DND-41 (cell line): ENCODE measurements at regions not wholly inside any gene's neighbourhood (a gene's known extent, or its start where the extent isn't known, plus 50 kb on each side); places are given as distances from the start of the nearest gene placed in this dataset.

Source experiments
- ATAC-seq: fragments of 200-7000 bp; cut with Tn5 transposase; 3 replicates; pipeline ENCODE4 v1.9.1; 2021; ENCODE audit warnings: low read depth; ENCODE audit not compliant: insufficient read depth
- DNase-seq: peaks from one replicate; pipeline ENCODE4 v3.0.0-alpha.2; 2020
- H2AFZ ChIP-seq: 2 replicates; pipeline ENCODE4 v1.6.0; 2012; ENCODE audit warnings: low read depth, low read length
- H3K27ac ChIP-seq: 2 replicates; pipeline ENCODE4 v1.5.1; 2012; ENCODE audit warnings: low read length, inconsistent platforms
- H3K27me3 ChIP-seq: fragments of 200-600 bp; sonication (generic); 2 replicates; pipeline ENCODE4 v1.6.0; 2012; ENCODE audit warnings: low read length, mild to moderate bottlenecking, inconsistent platforms; ENCODE audit not compliant: insufficient read depth, poor library complexity
- H3K36me3 ChIP-seq: 2 replicates; pipeline ENCODE4 v1.5.1; 2012; ENCODE audit warnings: low read length, inconsistent platforms; ENCODE audit not compliant: insufficient read depth
- H3K4me1 ChIP-seq: 2 replicates; pipeline ENCODE4 v1.5.1; 2012; ENCODE audit warnings: mild to moderate bottlenecking, low read length; ENCODE audit not compliant: insufficient read depth
- H3K4me2 ChIP-seq: 2 replicates; pipeline ENCODE4 v1.6.0; 2012; ENCODE audit warnings: mild to moderate bottlenecking, moderate library complexity, low read length, inconsistent platforms; ENCODE audit not compliant: insufficient read depth
- H3K4me3 ChIP-seq, 2 experiments: fragments of 200-600 bp in 1 of 2; shearing (Covaris generic) in 1 of 2; 2 replicates each; pipeline ENCODE4 v1.5.1; 2012 to 2016; ENCODE audit warnings: inconsistent platforms in 2 of 2, low read length in 2 of 2, mild to moderate bottlenecking in 2 of 2, low read depth in 1 of 2, moderate library complexity in 1 of 2
- H3K79me2 ChIP-seq: 2 replicates; pipeline ENCODE4 v1.6.0; 2012; ENCODE audit warnings: low read length, inconsistent platforms; ENCODE audit not compliant: insufficient read depth
- H3K9ac ChIP-seq: 2 replicates; pipeline ENCODE4 v1.6.0; 2012; ENCODE audit warnings: low read depth, mild to moderate bottlenecking, inconsistent platforms, low read length, moderate library complexity
- H3K9me3 ChIP-seq: 2 replicates; pipeline ENCODE4 v1.5.1; 2012; ENCODE audit warnings: low read length, moderate library complexity, mild to moderate bottlenecking, inconsistent platforms; ENCODE audit not compliant: insufficient read depth, severe bottlenecking
- H4K20me1 ChIP-seq: 2 replicates; pipeline ENCODE4 v1.6.0; 2012; ENCODE audit warnings: low read length; ENCODE audit not compliant: insufficient read depth
- EZH2 ChIP-seq: IDR thresholded peaks from 3 replicates; pipeline ENCODE4 v1.6.1; 2012; ENCODE audit warnings: borderline replicate concordance, low read depth, mild to moderate bottlenecking, moderate library complexity, low read length, inconsistent platforms; ENCODE audit not compliant: severe bottlenecking
- TF ChIP-seq, protein P1 (sequence below): IDR thresholded peaks from 2 replicates; pipeline ENCODE4 v1.5.1; 2012; ENCODE audit warnings: borderline replicate concordance, low read length, moderate library complexity, mild to moderate bottlenecking; ENCODE audit not compliant: poor library complexity, severe bottlenecking; ENCODE audit errors: extremely low read depth

DNA sequence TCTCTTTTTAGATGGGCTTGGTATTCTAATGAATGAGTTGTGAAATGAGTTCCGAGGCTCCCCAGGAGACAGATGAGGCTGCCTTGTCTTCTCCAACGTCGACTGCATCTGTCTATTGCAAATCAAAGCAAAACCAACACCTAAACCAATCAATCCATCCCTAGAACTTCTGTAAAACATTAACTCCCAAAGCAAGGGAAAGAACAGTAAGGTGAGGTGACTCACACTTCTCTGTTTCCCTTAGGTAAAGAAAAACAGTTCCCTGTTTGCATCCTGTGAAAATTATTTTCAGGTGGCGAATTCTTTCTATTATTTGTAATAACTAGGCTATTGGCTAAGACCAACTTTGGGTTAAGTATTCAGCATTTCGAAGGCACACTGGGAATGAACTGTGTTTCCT is 249.4 kb downstream of the EPHA4 start:
- Histone ChIP-seq H3K36me3 (no peaks in the 10 kb centered on the region), H3K4me1 (no peaks in the 10 kb centered on the region), H3K27me3 (no peaks in the 10 kb centered on the region), H3K4me3 (no peak overlapping the region), H2AFZ (no peak overlapping the region), H3K27ac (no peak overlapping the region), H3K4me2 (no peak overlapping the region), H3K9ac (no peak overlapping the region), H3K9me3 (no peaks in the 10 kb centered on the region), H4K20me1 (no peaks in the 10 kb centered on the region), H3K79me2 (no peaks in the 10 kb centered on the region)
- no peak for DNase-seq
- ATAC-seq: no peak
- no peak for TF ChIP-seq EZH2

DNA sequence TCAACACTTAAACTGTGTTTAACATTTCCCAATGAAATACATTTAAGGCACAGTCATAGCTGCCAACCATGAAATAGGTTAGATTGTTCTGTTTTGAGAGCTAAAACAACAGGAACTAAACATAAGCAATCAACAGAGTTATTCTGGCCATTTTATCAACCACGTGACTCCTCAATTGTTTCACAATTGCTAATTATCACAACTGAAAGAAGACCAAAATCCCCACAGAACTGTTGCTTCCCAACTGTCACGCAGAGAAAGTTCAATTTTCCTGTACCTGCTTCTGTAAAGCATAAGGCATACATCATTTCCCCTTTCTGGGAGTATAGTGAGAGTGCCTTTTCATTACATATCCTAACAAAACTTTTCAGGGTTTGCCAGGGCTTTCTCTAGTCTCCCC is 248.6 kb downstream of the EPHA4 start:
- Histone ChIP-seq H2AFZ (no peak overlapping the region), H4K20me1 (no peaks in the 10 kb centered on the region), H3K4me2 (no peak overlapping the region), H3K27ac (no peak overlapping the region), H3K4me1 (no peaks in the 10 kb centered on the region), H3K4me3 (no peak overlapping the region), H3K9me3 (no peaks in the 10 kb centered on the region), H3K79me2 (no peaks in the 10 kb centered on the region), H3K27me3 (no peaks in the 10 kb centered on the region), H3K36me3 (no peaks in the 10 kb centered on the region), H3K9ac (no peak overlapping the region)
- DNase-seq: no peak
- TF ChIP-seq, protein P1, sequence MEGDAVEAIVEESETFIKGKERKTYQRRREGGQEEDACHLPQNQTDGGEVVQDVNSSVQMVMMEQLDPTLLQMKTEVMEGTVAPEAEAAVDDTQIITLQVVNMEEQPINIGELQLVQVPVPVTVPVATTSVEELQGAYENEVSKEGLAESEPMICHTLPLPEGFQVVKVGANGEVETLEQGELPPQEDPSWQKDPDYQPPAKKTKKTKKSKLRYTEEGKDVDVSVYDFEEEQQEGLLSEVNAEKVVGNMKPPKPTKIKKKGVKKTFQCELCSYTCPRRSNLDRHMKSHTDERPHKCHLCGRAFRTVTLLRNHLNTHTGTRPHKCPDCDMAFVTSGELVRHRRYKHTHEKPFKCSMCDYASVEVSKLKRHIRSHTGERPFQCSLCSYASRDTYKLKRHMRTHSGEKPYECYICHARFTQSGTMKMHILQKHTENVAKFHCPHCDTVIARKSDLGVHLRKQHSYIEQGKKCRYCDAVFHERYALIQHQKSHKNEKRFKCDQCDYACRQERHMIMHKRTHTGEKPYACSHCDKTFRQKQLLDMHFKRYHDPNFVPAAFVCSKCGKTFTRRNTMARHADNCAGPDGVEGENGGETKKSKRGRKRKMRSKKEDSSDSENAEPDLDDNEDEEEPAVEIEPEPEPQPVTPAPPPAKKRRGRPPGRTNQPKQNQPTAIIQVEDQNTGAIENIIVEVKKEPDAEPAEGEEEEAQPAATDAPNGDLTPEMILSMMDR: no peak
- no peak for TF ChIP-seq EZH2
- ATAC-seq: no peak

GRCh38 chr2:221330436-221330835 is 241.7 kb downstream of the EPHA4 start:
- H4K20me1 ChIP-seq: no peaks in the 10 kb centered on the region

DNA sequence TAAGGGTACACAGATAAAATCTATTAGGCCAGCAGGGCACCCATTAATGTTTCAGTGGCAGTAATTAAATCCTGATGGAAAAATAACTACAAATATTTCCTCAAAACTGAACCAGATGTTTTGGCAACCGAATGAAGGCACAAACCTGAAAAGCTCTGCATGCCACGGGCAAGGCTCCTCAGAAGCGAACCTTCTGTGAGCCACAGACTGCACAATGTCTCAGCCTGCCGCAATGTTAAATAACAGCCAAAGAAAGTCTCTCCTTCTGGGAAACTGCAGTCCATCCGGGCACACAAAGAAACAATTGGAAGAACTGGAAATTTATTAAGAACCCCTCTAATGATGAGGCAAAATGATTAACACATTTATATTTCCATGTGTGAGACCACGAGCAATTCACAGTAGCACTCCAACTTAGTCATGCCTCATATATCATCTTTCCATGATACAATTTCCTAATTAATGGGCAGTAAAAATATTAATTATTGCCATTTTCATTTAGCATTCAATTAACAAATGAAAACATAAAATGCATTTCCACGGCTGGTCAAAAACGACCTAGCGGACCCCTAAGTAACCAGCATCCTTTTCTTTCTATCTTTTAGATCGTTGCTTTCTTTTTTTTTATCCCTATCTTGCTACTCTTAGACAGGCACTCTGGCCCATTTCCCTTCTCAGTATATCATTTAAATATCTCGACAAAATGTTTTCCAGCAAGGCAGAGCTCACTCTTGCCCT is 237.5 kb downstream of the EPHA4 start:
- no peaks in the 10 kb centered on the region for H3K36me3 ChIP-seq
- no peaks in the 10 kb centered on the region for H3K79me2 ChIP-seq
- no peaks in the 10 kb centered on the region for H3K9me3 ChIP-seq
- no peaks in the 10 kb centered on the region for H3K4me1 ChIP-seq
- no peak for ATAC-seq
- TF ChIP-seq, protein P1: no peak
- TF ChIP-seq EZH2: no peak
- H3K4me3 ChIP-seq: no peak overlapping the region
- H3K9ac ChIP-seq: no peak overlapping the region
- no peak overlapping the region for H3K4me2 ChIP-seq
- no peak overlapping the region for H3K27ac ChIP-seq
- no peak overlapping the region for H2AFZ ChIP-seq
- no peak for DNase-seq
- H3K27me3 ChIP-seq: no peaks in the 10 kb centered on the region
- no peaks in the 10 kb centered on the region for H4K20me1 ChIP-seq

More at GRCh38 chr2:221330436-221330835, 241.7 kb downstream of the EPHA4 start:
- Histone ChIP-seq H3K9me3 (no peaks in the 10 kb centered on the region), H3K9ac (no peak overlapping the region), H3K36me3 (no peaks in the 10 kb centered on the region), H2AFZ (no peak overlapping the region), H3K4me3 (no peak overlapping the region), H3K27ac (no peak overlapping the region), H3K27me3 (no peaks in the 10 kb centered on the region), H3K79me2 (no peaks in the 10 kb centered on the region), H3K4me2 (no peak overlapping the region), H3K4me1 (no peaks in the 10 kb centered on the region)
- DNase-seq: no peak
- no peak for TF ChIP-seq EZH2
- TF ChIP-seq, protein P1: no peak
- no peak for ATAC-seq
